ENCODE measurements at regions not wholly inside any gene's neighbourhood (a gene's known extent, or its start where the extent isn't known, plus 50 kb on each side); places are given as distances from the start of the nearest gene placed in this dataset.

- TF ChIP-seq CTCF (conservative IDR thresholded peaks at IDR 0.05 in 1 of 2, IDR thresholded peaks at IDR 0.05 in 1 of 2; ENCODE audit: low read depth in 1 of 2, low read length in 2 of 2): no peak
- no peak for TF ChIP-seq EZH2 (IDR thresholded peaks at IDR 0.05; ENCODE audit: low read length, missing control alignments)
Observed at GRCh38 chr10:33557313-33557712, 222.8 kb upstream of the NRP1 start.
